ENCODE measurements at regions not wholly inside any gene's neighbourhood (a gene's known extent, or its start where the extent isn't known, plus 50 kb on each side); places are given as distances from the start of the nearest gene placed in this dataset.

- no peak for TF ChIP-seq CTCF (optimal IDR thresholded peaks at IDR 0.05 in 1 of 3, IDR thresholded peaks at IDR 0.05 in 1 of 3, conservative IDR thresholded peaks at IDR 0.05 in 1 of 3; ENCODE audit: extremely low read depth in 1 of 3, insufficient read depth in 2 of 3, low read length in 3 of 3)
- no peak for TF ChIP-seq EZH2 (IDR thresholded peaks at IDR 0.05; ENCODE audit: low read length)
Observed at GRCh38 chr4:148730766-148731165, 288.6 kb upstream of the NR3C2 start.
